Activated CD4-positive, alpha-beta T cell treated with anti-CD3 and anti-CD28 coated beads, Interleukin-2, amount 50 U/mL, for 24 hours (primary cell): ENCODE measurements at regions not wholly inside any gene's neighbourhood (a gene's known extent, or its start where the extent isn't known, plus 50 kb on each side); places are given as distances from the start of the nearest gene placed in this dataset.

Source experiments
- DNase-seq, 2 donors: peaks; one replicate each; pipeline ENCODE4 v3.0.0-alpha.2; 2020; ENCODE audit warnings: low read depth in 1 of 2, low spot score in 1 of 2

- DNase-seq, result no peak
Measured at GRCh38 chr18:78728784-78729467, 250.7 kb upstream of the SALL3 start.

- no peak for DNase-seq
Measured at GRCh38 chr18:78730546-78730945, 249.1 kb upstream of the SALL3 start.

- no peak for DNase-seq
Measured at GRCh38 chr18:78731016-78731397, 248.6 kb upstream of the SALL3 start.

GRCh38 chr18:78731398-78732032, 248.1 kb upstream of the SALL3 start:
- no peak for DNase-seq

- no peak for DNase-seq
Measured at GRCh38 chr18:78732273-78733210, 247.1 kb upstream of the SALL3 start.

- DNase-seq, result no peak
Measured at GRCh38 chr18:78733762-78734613, 245.6 kb upstream of the SALL3 start.

- no peak for DNase-seq
Measured at GRCh38 chr18:78734614-78734945, 245.0 kb upstream of the SALL3 start.

- no peak for DNase-seq
Measured at GRCh38 chr18:78735131-78736014, 244.2 kb upstream of the SALL3 start.

- no peak for DNase-seq
Measured at GRCh38 chr18:78736015-78736690, 243.5 kb upstream of the SALL3 start.

- DNase-seq, result no peak
Measured at GRCh38 chr18:78737006-78737915, 242.4 kb upstream of the SALL3 start.

- DNase-seq, result no peak
Measured at GRCh38 chr18:78738076-78738690, 241.4 kb upstream of the SALL3 start.

- no peak for DNase-seq
Measured at GRCh38 chr18:78739115-78739514, 240.5 kb upstream of the SALL3 start.

- DNase-seq, result no peak
Measured at GRCh38 chr18:78739882-78740677, 239.5 kb upstream of the SALL3 start.

GRCh38 chr18:78740876-78741275, 238.7 kb upstream of the SALL3 start:
- no peak for DNase-seq

GRCh38 chr18:78741381-78742217, 238.0 kb upstream of the SALL3 start:
- DNase-seq, result no peak

- DNase-seq, result no peak
Measured at GRCh38 chr18:78742218-78742745, 237.3 kb upstream of the SALL3 start.
